ENCODE measurements at regions not wholly inside any gene's neighbourhood (a gene's known extent, or its start where the extent isn't known, plus 50 kb on each side); places are given as distances from the start of the nearest gene placed in this dataset.

DNA sequence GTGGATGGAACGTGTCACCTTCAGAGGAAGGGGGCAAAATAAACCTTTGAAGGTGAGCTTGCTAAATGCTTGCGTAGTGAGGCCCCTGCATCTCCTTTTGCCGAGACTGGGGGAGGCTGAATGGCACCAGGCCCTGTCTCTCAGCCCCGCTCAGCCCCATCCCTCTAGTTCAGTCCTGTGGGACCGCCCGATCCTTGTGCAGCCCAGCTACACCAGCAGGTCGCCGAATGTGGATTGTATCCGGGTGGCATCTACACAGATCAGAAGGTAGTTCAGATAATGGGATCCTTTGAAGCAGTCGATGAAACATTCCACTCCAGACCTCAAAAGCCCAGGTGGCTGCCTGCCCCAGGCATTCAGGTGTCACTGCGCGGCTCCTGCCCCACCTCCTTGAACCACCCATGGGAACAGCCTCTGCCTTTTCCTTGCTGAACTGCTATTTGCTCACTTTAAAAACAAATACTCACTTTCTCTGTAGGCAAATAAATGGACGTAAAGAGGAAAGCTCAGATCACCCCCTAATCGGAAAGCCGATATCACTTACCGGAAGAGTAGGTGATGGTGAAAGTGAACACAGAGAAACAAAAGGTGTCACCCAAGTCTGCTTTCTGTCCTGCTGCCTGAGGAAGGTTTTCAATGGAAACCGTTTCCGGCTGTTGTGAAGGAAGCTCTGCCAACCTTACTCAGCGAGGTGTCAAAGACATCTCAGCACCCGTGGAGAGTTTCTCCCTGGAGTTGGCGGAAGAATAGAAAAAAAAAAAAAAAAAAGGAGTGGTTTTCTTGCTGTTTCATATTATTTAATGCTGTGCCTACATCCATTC, 100.3 kb upstream of the NCOR2 start:
- TF ChIP-seq EZH2 (IDR thresholded peaks at IDR 0.05) (no peak), POLR2AphosphoS5 (IDR thresholded peaks at IDR 0.05; ENCODE audit: borderline replicate concordance, low read depth, low read length) (no peak), FOXP2 (optimal IDR thresholded peaks at IDR 0.05; ENCODE audit: control extremely low read depth, extremely low read length, insufficient read depth) (no peak)

Measured in SK-N-MC (cell line).